H54 (cell line): ENCODE measurements at regions not wholly inside any gene's neighbourhood (a gene's known extent, or its start where the extent isn't known, plus 50 kb on each side); places are given as distances from the start of the nearest gene placed in this dataset.
"Not testable (repeated sequence)": the region's sequence is repeated elsewhere in the genome, so short reads cannot be mapped to it uniquely, and the experiment has no call there.

Experiments
- DNase-seq: peaks from one replicate; pipeline ENCODE4 v3.0.0; 2011; ENCODE audit warnings: low spot score, mixed read lengths; ENCODE audit not compliant: insufficient read length
- FAIRE-seq: peaks from 3 replicates; lab custom pipeline; 2011; peaks lifted over from hg19 to GRCh38; lab: Jason Lieb, UNC
- POLR2A ChIP-seq: IDR thresholded peaks from 2 replicates; pipeline ENCODE4 v1.6.1; 2011; ENCODE audit warnings: low read depth, mild to moderate bottlenecking, low read length

GRCh38 chr10:109743574-109743973 lies 179.7 kb downstream of the XPNPEP1 start:
- TF ChIP-seq POLR2A: no peak
- DNase-seq (no peak), FAIRE-seq (no peak)

DNA sequence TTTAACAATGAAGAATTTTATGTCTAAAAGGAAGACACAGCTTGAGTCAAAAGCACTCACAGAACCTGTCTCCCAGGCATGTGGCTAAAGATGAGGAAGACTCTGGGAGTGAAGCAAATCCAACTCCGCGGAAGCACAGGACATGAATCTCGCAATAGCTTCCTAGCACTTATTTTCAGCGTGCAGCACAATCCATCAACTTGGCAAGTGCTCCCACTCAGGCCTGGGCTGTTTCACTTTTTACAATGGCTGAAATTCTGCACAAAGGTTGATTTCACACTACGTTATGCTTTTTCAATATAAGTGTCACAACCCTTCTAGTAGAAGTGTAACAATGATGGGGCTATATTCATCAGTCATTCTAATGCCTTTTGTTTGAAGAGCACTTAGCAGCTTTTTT lies 180.2 kb downstream of the XPNPEP1 start:
- TF ChIP-seq POLR2A: no peak
- no peak for DNase-seq
- no peak for FAIRE-seq

DNA sequence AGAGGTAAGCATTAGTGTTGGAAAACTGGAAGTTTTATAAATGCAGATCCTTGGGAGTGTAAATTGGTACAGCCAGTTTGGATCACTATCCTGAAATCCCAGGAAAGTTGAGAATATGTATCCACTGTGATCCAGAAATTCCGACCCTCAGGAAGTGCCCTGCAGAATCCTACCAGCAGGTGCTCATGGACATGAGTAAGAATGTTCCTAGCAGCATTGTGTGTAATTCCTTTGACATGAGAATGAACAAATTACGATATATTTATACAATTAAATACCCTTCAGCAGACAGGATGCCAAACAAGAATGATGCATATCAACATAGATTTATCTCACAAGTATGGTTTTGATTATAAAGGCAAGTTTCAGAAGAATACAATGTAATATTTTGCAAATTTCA lies 181.6 kb downstream of the XPNPEP1 start:
- DNase-seq (no peak), FAIRE-seq (no peak)
- TF ChIP-seq POLR2A: no peak

DNA sequence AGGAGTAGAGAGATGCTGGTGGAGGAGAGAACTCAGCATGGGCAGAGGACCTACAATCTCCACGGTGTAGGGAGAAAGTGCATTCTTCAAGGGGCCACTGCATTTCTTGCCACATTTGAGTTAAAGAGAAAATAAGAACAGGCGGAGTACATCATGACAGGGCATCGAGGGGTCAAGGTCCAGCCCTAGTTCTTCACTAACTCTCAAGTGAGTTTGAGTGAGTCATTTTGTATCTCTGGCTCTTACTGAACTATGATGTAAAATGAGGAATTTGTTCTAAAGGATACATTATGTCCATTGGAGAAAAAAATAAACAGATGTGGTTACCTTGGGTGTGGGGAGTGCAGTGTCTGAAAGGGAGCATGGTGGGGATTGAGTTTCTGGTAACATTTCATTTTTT lies 182.9 kb downstream of the XPNPEP1 start:
- TF ChIP-seq POLR2A: no peak
- DNase-seq: no peak
- no peak for FAIRE-seq

DNA sequence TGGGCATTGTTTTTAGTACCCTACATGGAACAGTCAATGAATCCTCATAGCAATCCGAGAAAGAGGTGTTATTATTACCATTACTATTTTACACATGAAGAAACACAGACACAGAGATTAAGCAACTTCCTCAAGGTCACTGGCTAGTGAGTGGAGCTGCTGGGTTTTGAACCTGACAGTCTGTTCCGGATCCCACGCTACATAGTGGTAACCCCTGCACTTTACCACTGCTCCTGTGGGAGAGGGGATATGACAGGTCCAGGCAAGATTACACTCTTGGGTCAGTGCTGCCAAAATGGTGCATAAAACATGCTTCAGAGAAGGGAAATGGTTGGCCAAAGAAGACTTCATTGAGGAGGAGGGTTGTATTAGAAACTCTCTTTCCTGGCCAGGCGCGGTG lies 185.7 kb downstream of the XPNPEP1 start:
- DNase-seq: no peak
- no peak for TF ChIP-seq POLR2A
- no peak for FAIRE-seq

GRCh38 chr10:109737009-109737408 lies 186.3 kb downstream of the XPNPEP1 start:
- DNase-seq (no peak), FAIRE-seq (no peak)
- no peak for TF ChIP-seq POLR2A

DNA sequence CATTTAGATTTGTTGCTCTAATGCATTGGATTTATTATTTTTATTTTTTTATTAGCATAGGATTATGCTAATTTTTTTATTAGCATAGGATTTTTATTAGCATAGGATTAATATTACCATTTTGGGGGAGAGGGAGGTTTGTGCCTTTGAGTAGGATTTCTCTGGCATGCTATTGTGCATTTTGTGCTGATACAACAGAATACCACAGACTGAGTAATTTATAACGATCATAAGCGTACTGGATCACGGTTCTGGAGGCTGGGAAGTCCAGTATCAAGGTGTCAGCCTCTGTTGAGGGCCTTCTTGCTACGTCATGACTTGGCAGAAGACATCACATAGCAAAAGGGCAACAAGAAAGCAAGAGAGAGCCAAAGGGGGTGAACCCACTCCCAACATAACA lies 187.5 kb downstream of the XPNPEP1 start:
- no peak for FAIRE-seq
- no peak for TF ChIP-seq POLR2A
- DNase-seq: no peak

DNA sequence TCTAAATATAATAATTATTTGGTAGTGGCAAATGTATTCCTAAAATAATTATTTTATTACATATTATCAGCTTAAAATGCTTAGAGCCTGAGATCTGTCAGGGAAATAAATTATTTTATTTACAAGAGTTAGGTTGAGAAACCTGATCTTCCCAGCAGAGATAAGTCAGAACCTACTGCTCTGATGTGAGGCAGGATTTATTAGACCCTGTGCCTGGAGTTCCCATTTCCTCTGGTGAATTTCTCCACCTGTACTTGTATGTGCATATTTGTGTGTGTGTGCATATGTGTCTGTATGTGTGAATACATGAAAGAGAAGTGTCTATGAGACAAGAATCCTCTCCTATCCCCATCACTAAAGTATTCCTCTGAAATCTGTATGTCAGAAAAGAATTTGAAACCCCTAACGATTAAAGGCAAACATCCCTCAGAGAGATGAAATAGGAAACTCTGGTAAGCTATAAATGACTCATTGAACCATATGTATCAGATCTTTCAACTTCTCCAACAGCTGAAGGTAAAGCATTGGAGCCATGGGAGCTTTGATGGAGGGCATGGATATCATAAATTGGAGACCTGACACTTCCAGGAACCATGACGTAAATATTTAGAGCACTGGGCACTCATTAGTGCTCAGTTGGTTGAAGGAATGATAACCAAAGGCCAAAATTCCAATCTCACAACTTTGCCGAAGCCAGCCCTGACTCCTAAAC lies 190.9 kb downstream of the XPNPEP1 start:
- DNase-seq (no peak), FAIRE-seq (no peak)
- no peak for TF ChIP-seq POLR2A

GRCh38 chr10:109729895-109730294 lies 193.4 kb downstream of the XPNPEP1 start:
- not testable (repeated sequence) for DNase-seq, FAIRE-seq

DNA sequence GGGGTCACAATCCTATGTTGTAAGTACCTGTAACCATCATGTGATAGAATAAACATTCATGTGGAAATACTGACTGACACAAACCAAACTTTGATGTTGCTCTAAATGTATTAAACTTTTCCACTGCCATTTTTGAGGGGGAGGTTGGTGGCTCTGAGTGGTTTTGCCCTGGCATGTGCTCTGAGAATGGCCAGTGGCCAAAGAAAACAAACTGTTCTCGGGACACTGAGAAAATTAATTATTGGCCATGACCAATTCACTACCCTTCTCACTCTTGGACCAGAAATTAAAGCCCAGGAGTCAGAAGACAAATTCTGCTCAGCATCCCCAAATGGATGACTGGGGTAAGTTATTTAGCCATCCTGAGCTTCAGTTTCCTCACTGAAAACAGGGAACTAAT lies 195.9 kb downstream of the XPNPEP1 start:
- FAIRE-seq (no peak), DNase-seq (no peak)
- no peak for TF ChIP-seq POLR2A

GRCh38 chr10:109726473-109726872 lies 196.8 kb downstream of the XPNPEP1 start:
- FAIRE-seq (no peak), DNase-seq (no peak)
- TF ChIP-seq POLR2A: no peak

DNA sequence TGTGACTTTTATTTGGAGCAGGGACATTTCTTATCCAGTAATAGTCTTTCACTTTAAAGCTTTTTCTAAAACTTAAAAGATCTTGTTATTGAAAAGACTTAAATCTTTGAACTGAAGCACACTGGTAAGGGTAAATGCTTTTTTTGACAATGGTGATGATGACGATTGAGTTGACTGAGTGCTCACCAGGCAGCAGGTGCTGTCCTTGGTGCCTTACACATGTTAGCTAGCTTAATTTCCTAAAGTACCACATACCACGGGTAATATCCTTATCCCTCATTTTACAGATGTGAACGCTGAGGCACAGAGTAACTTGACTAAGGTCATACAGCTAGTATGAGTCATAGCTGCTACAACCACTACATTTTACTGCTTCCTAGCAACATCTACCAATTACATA lies 200.0 kb downstream of the XPNPEP1 start:
- TF ChIP-seq POLR2A: no peak
- FAIRE-seq: no peak
- DNase-seq: no peak

GRCh38 chr10:109721453-109722064 lies 201.8 kb downstream of the XPNPEP1 start:
- no peak for TF ChIP-seq POLR2A
- no peak for FAIRE-seq
- DNase-seq: no peak

GRCh38 chr10:109706026-109706560 lies 217.2 kb downstream of the XPNPEP1 start:
- FAIRE-seq (no peak), DNase-seq (no peak)
- TF ChIP-seq POLR2A: no peak
